Neural cell (in vitro differentiated cells): ENCODE measurements at regions not wholly inside any gene's neighbourhood (a gene's known extent, or its start where the extent isn't known, plus 50 kb on each side); places are given as distances from the start of the nearest gene placed in this dataset.

ENCODE experiments used
- H2AFZ ChIP-seq: fragments of 200-600, 300-800 bp; sonication (generic), shearing (Covaris generic); 2 replicates; pipeline ENCODE4 v1.6.0; 2014; ENCODE audit warnings: low read depth, mild to moderate bottlenecking, antibody characterized with exemption, low read length, moderate library complexity
- H3F3A ChIP-seq: fragments of 200-600 bp; shearing (Covaris generic); 2 replicates; pipeline ENCODE4 v1.6.1; 2016; ENCODE audit warnings: mild to moderate bottlenecking, moderate library complexity, mixed read lengths, antibody characterized with exemption, low read length; ENCODE audit not compliant: insufficient read depth, poor library complexity, severe bottlenecking
- H3K27ac ChIP-seq: fragments of 200-600, 300-800 bp; sonication (generic), shearing (Covaris generic); 2 replicates; pipeline ENCODE4 v1.5.1; 2014; ENCODE audit warnings: mild to moderate bottlenecking, low read length, moderate library complexity
- H3K27me3 ChIP-seq: fragments of 300-800, 200-600 bp; sonication (generic), shearing (Covaris generic); 2 replicates; pipeline ENCODE4 v1.6.0; 2014; ENCODE audit warnings: mild to moderate bottlenecking, low read depth, low read length, moderate library complexity; ENCODE audit not compliant: insufficient read depth
- H3K36me3 ChIP-seq: fragments of 300-800, 200-600 bp; sonication (generic), shearing (Covaris generic); 2 replicates; pipeline ENCODE4 v1.5.1; 2014; ENCODE audit warnings: mild to moderate bottlenecking, antibody characterized with exemption, low read length, moderate library complexity; ENCODE audit not compliant: insufficient read depth
- H3K4me2 ChIP-seq: fragments of 300-800, 200-600 bp; sonication (generic), shearing (Covaris generic); 2 replicates; pipeline ENCODE4 v1.6.0; 2014; ENCODE audit warnings: mild to moderate bottlenecking, low read length
- H3K4me3 ChIP-seq: fragments of 300-800, 200-600 bp; sonication (generic), shearing (Covaris generic); 2 replicates; pipeline ENCODE4 v1.5.1; 2014; ENCODE audit warnings: mild to moderate bottlenecking, low read length, moderate library complexity
- H3K79me2 ChIP-seq: fragments of 200-600 bp; shearing (Covaris generic); replicated peaks from 2 replicates; pipeline ENCODE4 v1.6.0; 2014; ENCODE audit warnings: mild to moderate bottlenecking, low read length, moderate library complexity; ENCODE audit not compliant: insufficient read depth
- H3K9ac ChIP-seq: fragments of 300-800, 200-600 bp; sonication (generic), shearing (Covaris generic); 2 replicates; pipeline ENCODE4 v1.6.1; 2016; ENCODE audit warnings: mild to moderate bottlenecking, low read length, mixed read lengths
- H3K9me2 ChIP-seq: fragments of 200-600 bp; shearing (Covaris generic); 2 replicates; pipeline ENCODE4 v1.6.1; 2016; ENCODE audit warnings: mild to moderate bottlenecking, low read length, mixed read lengths; ENCODE audit not compliant: insufficient read depth
- H3K9me3 ChIP-seq: fragments of 200-600, 300-800 bp; sonication (generic), shearing (Covaris generic); 2 replicates; pipeline ENCODE4 v1.6.1; 2016; ENCODE audit warnings: mild to moderate bottlenecking, mixed run types, low read length, moderate library complexity, mixed read lengths
- H4K20me1 ChIP-seq: fragments of 200-600 bp; shearing (Covaris generic); 2 replicates; pipeline ENCODE4 v1.6.1; 2016; ENCODE audit warnings: mild to moderate bottlenecking, mixed run types; ENCODE audit not compliant: insufficient read depth
- EP300 ChIP-seq: fragments of 450-650 bp; conservative IDR thresholded peaks from 2 replicates; pipeline ENCODE4 v1.6.1; 2014; ENCODE audit warnings: antibody characterized with exemption, mild to moderate bottlenecking, moderate library complexity; ENCODE audit not compliant: poor library complexity, severe bottlenecking
- EZH2 ChIP-seq: fragments of 200-600, 300-800 bp; shearing (Covaris generic), sonication (generic); IDR thresholded peaks from 2 replicates; pipeline ENCODE4 v1.6.1; 2014; ENCODE audit warnings: antibody characterized with exemption, low read length, borderline replicate concordance, mild to moderate bottlenecking; ENCODE audit not compliant: insufficient read depth, poor library complexity, severe bottlenecking
- MXI1 ChIP-seq: fragments of 450-650 bp; conservative IDR thresholded peaks from 2 replicates; pipeline ENCODE4 v1.6.1; 2014; ENCODE audit warnings: antibody characterized with exemption, mild to moderate bottlenecking; ENCODE audit not compliant: poor library complexity, severe bottlenecking
- POLR2AphosphoS5 ChIP-seq: IDR thresholded peaks from 2 replicates; pipeline ENCODE4 v1.6.1; 2012
- RAD21 ChIP-seq: fragments of 450-650 bp; conservative IDR thresholded peaks from 2 replicates; pipeline ENCODE4 v1.6.1; 2014; ENCODE audit warnings: antibody characterized with exemption, mild to moderate bottlenecking, moderate library complexity
- SMC3 ChIP-seq: fragments of 450-650 bp; conservative IDR thresholded peaks from 2 replicates; pipeline ENCODE4 v1.6.1; 2014; ENCODE audit warnings: antibody characterized with exemption, mild to moderate bottlenecking, moderate library complexity; ENCODE audit not compliant: poor library complexity
- TAF1 ChIP-seq: IDR thresholded peaks from 2 replicates; pipeline ENCODE4 v1.6.1; 2012; ENCODE audit warnings: low read depth
- TF ChIP-seq, protein P1 (sequence below): fragments of 450-650 bp; IDR thresholded peaks from 2 replicates; pipeline ENCODE4 v1.5.1; 2014; ENCODE audit warnings: antibody characterized with exemption, mild to moderate bottlenecking, moderate library complexity; ENCODE audit not compliant: poor library complexity, severe bottlenecking
- TF ChIP-seq, protein P2 (sequence below): IDR thresholded peaks from 2 replicates; pipeline ENCODE4 v1.6.1; 2012; ENCODE audit warnings: borderline replicate concordance

DNA sequence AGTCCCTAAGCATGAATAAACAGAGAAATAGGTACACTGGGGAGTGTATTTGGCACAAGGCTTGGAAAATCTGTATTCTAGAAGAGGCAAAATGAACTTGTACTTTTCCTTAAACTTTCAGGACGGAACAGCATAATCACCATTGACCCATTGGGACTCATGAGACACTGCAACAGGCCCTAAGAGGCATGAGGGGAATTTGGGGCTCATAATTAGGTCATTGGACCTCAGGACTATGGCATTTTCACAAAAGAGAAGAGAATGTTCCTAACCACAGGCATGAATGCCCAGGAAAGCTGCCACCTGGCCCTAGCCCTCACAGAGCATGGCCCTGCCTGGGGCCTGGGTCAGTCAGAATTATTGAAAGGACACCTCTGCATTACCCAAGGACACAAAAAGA is 67.9 kb upstream of the PIK3C3 start:
- H4K20me1 ChIP-seq, result no peaks in the 10 kb centered on the region
- H3K9ac ChIP-seq, result no peak overlapping the region
- H3K27ac ChIP-seq, result no peak overlapping the region
- TF ChIP-seq MXI1 (no peak), EZH2 (no peak), TAF1 (no peak), SMC3 (no peak)
- TF ChIP-seq, protein P1, sequence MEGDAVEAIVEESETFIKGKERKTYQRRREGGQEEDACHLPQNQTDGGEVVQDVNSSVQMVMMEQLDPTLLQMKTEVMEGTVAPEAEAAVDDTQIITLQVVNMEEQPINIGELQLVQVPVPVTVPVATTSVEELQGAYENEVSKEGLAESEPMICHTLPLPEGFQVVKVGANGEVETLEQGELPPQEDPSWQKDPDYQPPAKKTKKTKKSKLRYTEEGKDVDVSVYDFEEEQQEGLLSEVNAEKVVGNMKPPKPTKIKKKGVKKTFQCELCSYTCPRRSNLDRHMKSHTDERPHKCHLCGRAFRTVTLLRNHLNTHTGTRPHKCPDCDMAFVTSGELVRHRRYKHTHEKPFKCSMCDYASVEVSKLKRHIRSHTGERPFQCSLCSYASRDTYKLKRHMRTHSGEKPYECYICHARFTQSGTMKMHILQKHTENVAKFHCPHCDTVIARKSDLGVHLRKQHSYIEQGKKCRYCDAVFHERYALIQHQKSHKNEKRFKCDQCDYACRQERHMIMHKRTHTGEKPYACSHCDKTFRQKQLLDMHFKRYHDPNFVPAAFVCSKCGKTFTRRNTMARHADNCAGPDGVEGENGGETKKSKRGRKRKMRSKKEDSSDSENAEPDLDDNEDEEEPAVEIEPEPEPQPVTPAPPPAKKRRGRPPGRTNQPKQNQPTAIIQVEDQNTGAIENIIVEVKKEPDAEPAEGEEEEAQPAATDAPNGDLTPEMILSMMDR, result no peak
- TF ChIP-seq, protein P2, sequence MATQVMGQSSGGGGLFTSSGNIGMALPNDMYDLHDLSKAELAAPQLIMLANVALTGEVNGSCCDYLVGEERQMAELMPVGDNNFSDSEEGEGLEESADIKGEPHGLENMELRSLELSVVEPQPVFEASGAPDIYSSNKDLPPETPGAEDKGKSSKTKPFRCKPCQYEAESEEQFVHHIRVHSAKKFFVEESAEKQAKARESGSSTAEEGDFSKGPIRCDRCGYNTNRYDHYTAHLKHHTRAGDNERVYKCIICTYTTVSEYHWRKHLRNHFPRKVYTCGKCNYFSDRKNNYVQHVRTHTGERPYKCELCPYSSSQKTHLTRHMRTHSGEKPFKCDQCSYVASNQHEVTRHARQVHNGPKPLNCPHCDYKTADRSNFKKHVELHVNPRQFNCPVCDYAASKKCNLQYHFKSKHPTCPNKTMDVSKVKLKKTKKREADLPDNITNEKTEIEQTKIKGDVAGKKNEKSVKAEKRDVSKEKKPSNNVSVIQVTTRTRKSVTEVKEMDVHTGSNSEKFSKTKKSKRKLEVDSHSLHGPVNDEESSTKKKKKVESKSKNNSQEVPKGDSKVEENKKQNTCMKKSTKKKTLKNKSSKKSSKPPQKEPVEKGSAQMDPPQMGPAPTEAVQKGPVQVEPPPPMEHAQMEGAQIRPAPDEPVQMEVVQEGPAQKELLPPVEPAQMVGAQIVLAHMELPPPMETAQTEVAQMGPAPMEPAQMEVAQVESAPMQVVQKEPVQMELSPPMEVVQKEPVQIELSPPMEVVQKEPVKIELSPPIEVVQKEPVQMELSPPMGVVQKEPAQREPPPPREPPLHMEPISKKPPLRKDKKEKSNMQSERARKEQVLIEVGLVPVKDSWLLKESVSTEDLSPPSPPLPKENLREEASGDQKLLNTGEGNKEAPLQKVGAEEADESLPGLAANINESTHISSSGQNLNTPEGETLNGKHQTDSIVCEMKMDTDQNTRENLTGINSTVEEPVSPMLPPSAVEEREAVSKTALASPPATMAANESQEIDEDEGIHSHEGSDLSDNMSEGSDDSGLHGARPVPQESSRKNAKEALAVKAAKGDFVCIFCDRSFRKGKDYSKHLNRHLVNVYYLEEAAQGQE, result no peak
- no peaks in the 10 kb centered on the region for H3K9me3 ChIP-seq
- H3K4me3 ChIP-seq, result no peak overlapping the region
- no peaks in the 10 kb centered on the region for H3K79me2 ChIP-seq
- no peak overlapping the region for H2AFZ ChIP-seq
- H3K36me3 ChIP-seq, result no peaks in the 10 kb centered on the region
- no peaks in the 10 kb centered on the region for H3K9me2 ChIP-seq
- H3F3A ChIP-seq, result no peaks in the 10 kb centered on the region
- H3K27me3 ChIP-seq, result no peaks in the 10 kb centered on the region
- no peak overlapping the region for H3K4me2 ChIP-seq

DNA sequence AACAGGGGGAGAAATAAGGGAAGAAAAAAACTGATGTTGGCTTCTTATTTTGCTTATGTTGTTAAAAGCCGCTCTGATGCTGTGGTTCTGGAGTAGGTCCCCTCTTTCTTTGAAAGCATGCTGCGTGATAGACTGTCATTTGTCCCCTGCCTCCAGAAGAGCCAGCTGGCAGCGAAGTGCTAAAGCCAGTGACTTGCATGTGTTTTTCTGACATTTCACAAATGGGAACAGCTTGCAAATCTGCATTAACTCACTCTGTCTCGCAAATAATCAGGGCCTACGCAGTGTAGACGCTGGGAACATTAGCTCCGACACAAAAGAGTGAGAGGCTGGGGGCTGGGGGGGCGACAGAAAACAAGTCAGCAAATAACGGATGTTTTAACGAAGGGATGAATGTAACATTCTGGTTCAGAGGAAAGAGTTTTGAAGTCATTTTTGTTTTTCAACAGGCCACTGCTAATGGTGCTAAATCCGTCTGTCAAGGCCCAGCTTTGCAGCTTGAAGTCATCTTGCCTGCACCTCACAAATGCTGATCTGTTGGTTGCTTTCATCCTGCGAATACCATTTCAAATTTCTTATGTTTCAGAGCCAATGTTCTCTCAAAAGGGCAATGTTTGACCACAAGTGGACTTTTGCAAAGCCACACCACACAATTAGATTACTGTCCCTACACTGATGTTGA is 68.8 kb upstream of the PIK3C3 start:
- H3K36me3 ChIP-seq, result no peaks in the 10 kb centered on the region
- no peak overlapping the region for H3K9ac ChIP-seq
- no peaks in the 10 kb centered on the region for H4K20me1 ChIP-seq
- peak overlapping the region; percentile 1 for H2AFZ ChIP-seq
- no peaks in the 10 kb centered on the region for H3K27me3 ChIP-seq
- H3K9me2 ChIP-seq, result no peaks in the 10 kb centered on the region
- TF ChIP-seq RAD21 (no peak), EZH2 (no peak), SMC3 (no peak), EP300 (no peak), TAF1 (no peak), MXI1 (no peak), POLR2AphosphoS5 (no peak)
- TF ChIP-seq, protein P1, result no peak
- TF ChIP-seq, protein P2, result no peak
- no peaks in the 10 kb centered on the region for H3F3A ChIP-seq
- H3K4me3 ChIP-seq, result no peak overlapping the region
- H3K27ac ChIP-seq, result no peak overlapping the region
- H3K4me2 ChIP-seq, result no peak overlapping the region
- no peaks in the 10 kb centered on the region for H3K79me2 ChIP-seq
- no peaks in the 10 kb centered on the region for H3K9me3 ChIP-seq
